ENCODE measurements at regions not wholly inside any gene's neighbourhood (a gene's known extent, or its start where the extent isn't known, plus 50 kb on each side); places are given as distances from the start of the nearest gene placed in this dataset.

- H3K4me3 Mint-ChIP-seq (ENCODE audit: unreplicated experiment) = no peak overlapping the region
- intact Hi-C loops (cut with micrococcal nuclease; ENCODE audit: unreplicated experiment) = no loop called here
- no peaks in the 10 kb centered on the region for H3K4me1 Mint-ChIP-seq (ENCODE audit: low read depth, unreplicated experiment)
- BruUV-seq (replicated peaks) = no TSS peak
- no peaks in the 10 kb centered on the region for H3K36me3 Mint-ChIP-seq (ENCODE audit: insufficient read depth, unreplicated experiment)
- Histone ChIP-seq H3K27me3 (replicated peaks; ENCODE audit: control insufficient read depth, insufficient read depth, low read length) (no peaks in the 10 kb centered on the region), H3K4me1 (no peaks in the 10 kb centered on the region), H3K4me3 (ENCODE audit: low read depth, low read length) (no peak overlapping the region), H3K36me3 (ENCODE audit: control insufficient read depth, insufficient read depth, low read length) (no peaks in the 10 kb centered on the region), H3K9me3 (no peaks in the 10 kb centered on the region)
- ChIA-PET CTCF (no interaction called here), POLR2A (no interaction called here)
- DNase-seq = no peak
- no peak overlapping the region for H3K27ac Mint-ChIP-seq (ENCODE audit: unreplicated experiment)
- TF ChIP-seq, protein P1, sequence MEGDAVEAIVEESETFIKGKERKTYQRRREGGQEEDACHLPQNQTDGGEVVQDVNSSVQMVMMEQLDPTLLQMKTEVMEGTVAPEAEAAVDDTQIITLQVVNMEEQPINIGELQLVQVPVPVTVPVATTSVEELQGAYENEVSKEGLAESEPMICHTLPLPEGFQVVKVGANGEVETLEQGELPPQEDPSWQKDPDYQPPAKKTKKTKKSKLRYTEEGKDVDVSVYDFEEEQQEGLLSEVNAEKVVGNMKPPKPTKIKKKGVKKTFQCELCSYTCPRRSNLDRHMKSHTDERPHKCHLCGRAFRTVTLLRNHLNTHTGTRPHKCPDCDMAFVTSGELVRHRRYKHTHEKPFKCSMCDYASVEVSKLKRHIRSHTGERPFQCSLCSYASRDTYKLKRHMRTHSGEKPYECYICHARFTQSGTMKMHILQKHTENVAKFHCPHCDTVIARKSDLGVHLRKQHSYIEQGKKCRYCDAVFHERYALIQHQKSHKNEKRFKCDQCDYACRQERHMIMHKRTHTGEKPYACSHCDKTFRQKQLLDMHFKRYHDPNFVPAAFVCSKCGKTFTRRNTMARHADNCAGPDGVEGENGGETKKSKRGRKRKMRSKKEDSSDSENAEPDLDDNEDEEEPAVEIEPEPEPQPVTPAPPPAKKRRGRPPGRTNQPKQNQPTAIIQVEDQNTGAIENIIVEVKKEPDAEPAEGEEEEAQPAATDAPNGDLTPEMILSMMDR (IDR thresholded peaks at IDR 0.05; ENCODE audit: insufficient read depth in 1 of 2, low read depth in 1 of 2, low read length in 1 of 2, severe bottlenecking in 1 of 2, unreplicated experiment in 1 of 2) = no peak
- H3K9me3 Mint-ChIP-seq (ENCODE audit: unreplicated experiment) = no peaks in the 10 kb centered on the region
- H3K27me3 Mint-ChIP-seq (ENCODE audit: insufficient read depth, unreplicated experiment) = peaks cover 4% of the 10 kb centered on the region
These were observed 87.7 kb downstream of the RTP5 start for GRCh38 chr2:241957276-241957675.

GRCh38 chr2:241958818-241959545 is 89.5 kb downstream of the RTP5 start:
- no peak overlapping the region for H3K27ac Mint-ChIP-seq (ENCODE audit: unreplicated experiment)
- no peaks in the 10 kb centered on the region for H3K9me3 Mint-ChIP-seq (ENCODE audit: unreplicated experiment)
- Histone ChIP-seq H3K4me3 (ENCODE audit: low read depth, low read length) (no peak overlapping the region), H3K36me3 (ENCODE audit: control insufficient read depth, insufficient read depth, low read length) (no peaks in the 10 kb centered on the region), H3K27me3 (replicated peaks; ENCODE audit: control insufficient read depth, insufficient read depth, low read length) (no peaks in the 10 kb centered on the region), H3K9me3 (no peaks in the 10 kb centered on the region), H3K4me1 (no peaks in the 10 kb centered on the region)
- TF ChIP-seq, protein P1 (IDR thresholded peaks at IDR 0.05; ENCODE audit: insufficient read depth in 1 of 2, low read depth in 1 of 2, low read length in 1 of 2, severe bottlenecking in 1 of 2, unreplicated experiment in 1 of 2) = no peak
- H3K4me3 Mint-ChIP-seq (ENCODE audit: unreplicated experiment) = no peak overlapping the region
- intact Hi-C loops (cut with micrococcal nuclease; ENCODE audit: unreplicated experiment) = no loop called here
- ChIA-PET POLR2A (no interaction called here), CTCF (no interaction called here)
- no peak for DNase-seq
- H3K36me3 Mint-ChIP-seq (ENCODE audit: insufficient read depth, unreplicated experiment) = no peaks in the 10 kb centered on the region
- no TSS peak for BruUV-seq (replicated peaks)
- peaks cover 4% of the 10 kb centered on the region for H3K27me3 Mint-ChIP-seq (ENCODE audit: insufficient read depth, unreplicated experiment)
- no peaks in the 10 kb centered on the region for H3K4me1 Mint-ChIP-seq (ENCODE audit: low read depth, unreplicated experiment)

GRCh38 chr2:241959751-241960269 is 90.3 kb downstream of the RTP5 start:
- Mint-ChIP-seq H3K36me3 (ENCODE audit: insufficient read depth, unreplicated experiment) (no peaks in the 10 kb centered on the region), H3K4me1 (ENCODE audit: low read depth, unreplicated experiment) (no peaks in the 10 kb centered on the region), H3K9me3 (ENCODE audit: unreplicated experiment) (no peaks in the 10 kb centered on the region), H3K4me3 (ENCODE audit: unreplicated experiment) (no peak overlapping the region), H3K27me3 (ENCODE audit: insufficient read depth, unreplicated experiment) (peaks cover 4% of the 10 kb centered on the region), H3K27ac (ENCODE audit: unreplicated experiment) (no peak overlapping the region)
- Histone ChIP-seq H3K4me1 (no peaks in the 10 kb centered on the region), H3K9me3 (no peaks in the 10 kb centered on the region), H3K36me3 (ENCODE audit: control insufficient read depth, insufficient read depth, low read length) (no peaks in the 10 kb centered on the region), H3K27me3 (replicated peaks; ENCODE audit: control insufficient read depth, insufficient read depth, low read length) (no peaks in the 10 kb centered on the region), H3K4me3 (ENCODE audit: low read depth, low read length) (no peak overlapping the region)
- POLR2A ChIA-PET = no interaction called here
- CTCF ChIA-PET = no interaction called here
- intact Hi-C loops (cut with micrococcal nuclease; ENCODE audit: unreplicated experiment) = no loop called here
- TF ChIP-seq, protein P1 (IDR thresholded peaks at IDR 0.05; ENCODE audit: insufficient read depth in 1 of 2, low read depth in 1 of 2, low read length in 1 of 2, severe bottlenecking in 1 of 2, unreplicated experiment in 1 of 2) = no peak
- BruUV-seq (replicated peaks) = no TSS peak
- no peak for DNase-seq
